ENCODE measurements at regions not wholly inside any gene's neighbourhood (a gene's known extent, or its start where the extent isn't known, plus 50 kb on each side); places are given as distances from the start of the nearest gene placed in this dataset.

DNA sequence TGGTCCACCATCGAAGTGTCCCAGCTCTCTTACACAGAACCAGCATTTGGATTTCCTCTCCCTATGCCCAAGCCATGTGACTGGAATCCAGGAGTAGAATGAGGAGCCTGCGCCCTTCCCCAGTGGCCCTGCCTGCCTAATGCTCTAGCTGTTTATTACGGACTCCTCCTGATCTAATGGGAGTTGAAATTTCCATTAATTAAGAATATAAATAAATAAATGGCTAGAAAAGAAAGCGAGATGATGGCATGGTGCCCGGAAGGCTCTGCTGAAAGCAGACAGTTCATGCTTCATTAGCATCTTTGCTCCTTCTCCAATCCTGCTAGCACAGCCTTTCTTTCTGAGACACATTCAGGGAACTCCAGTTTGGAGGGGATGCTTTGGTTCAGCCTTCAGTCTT lies 216.2 kb downstream of the SEC16B start:
- intact Hi-C loops (cut with DNase I; ENCODE audit: low total_unique reads) = no loop called here
- H3K27me3 ChIP-seq = no peaks in the 10 kb centered on the region
- no peak overlapping the region for H3K27ac ChIP-seq
- no peak for DNase-seq
- H3K4me1 ChIP-seq = no peaks in the 10 kb centered on the region
- TF ChIP-seq, protein P1, sequence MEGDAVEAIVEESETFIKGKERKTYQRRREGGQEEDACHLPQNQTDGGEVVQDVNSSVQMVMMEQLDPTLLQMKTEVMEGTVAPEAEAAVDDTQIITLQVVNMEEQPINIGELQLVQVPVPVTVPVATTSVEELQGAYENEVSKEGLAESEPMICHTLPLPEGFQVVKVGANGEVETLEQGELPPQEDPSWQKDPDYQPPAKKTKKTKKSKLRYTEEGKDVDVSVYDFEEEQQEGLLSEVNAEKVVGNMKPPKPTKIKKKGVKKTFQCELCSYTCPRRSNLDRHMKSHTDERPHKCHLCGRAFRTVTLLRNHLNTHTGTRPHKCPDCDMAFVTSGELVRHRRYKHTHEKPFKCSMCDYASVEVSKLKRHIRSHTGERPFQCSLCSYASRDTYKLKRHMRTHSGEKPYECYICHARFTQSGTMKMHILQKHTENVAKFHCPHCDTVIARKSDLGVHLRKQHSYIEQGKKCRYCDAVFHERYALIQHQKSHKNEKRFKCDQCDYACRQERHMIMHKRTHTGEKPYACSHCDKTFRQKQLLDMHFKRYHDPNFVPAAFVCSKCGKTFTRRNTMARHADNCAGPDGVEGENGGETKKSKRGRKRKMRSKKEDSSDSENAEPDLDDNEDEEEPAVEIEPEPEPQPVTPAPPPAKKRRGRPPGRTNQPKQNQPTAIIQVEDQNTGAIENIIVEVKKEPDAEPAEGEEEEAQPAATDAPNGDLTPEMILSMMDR (IDR thresholded peaks at IDR 0.05) = no peak
- no peak for TF ChIP-seq POLR2A (IDR thresholded peaks at IDR 0.05)
- H3K36me3 ChIP-seq = no peaks in the 10 kb centered on the region
- no peaks in the 10 kb centered on the region for H3K9me3 ChIP-seq
- H3K4me3 ChIP-seq = no peak overlapping the region

DNA sequence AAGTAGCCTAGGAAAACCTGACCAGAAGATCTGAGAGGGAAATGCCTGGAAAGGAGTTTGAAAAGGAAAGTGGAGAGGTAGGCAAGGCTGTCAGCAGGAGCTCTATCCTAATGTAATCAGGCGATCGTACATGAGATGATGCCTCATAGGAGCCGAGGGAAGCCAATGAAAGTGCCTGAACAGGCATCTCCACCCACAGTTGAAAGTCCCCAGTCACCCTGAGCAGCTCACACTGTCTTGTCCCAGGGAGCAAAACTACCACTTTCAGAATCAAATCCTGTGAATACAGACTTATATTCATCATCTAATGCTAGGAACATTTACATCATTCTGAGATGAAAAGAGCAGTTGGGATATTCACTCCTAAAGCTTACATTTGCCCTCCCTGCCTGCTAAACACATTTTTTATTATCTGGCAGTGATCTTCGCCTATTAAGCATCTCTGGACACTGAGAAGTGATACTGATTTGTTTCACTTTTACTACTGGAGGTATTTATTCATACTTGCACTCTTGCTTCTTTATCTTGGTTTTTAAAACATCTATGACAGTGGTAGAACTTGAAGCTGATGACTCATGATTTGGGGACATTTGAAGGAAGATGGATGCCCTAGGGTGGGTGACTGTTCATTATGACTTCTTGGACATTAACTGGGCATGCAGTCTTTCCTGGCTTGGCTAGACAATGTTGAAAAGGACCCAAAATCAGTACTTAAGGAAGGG lies 221.6 kb downstream of the SEC16B start:
- H3K4me3 ChIP-seq = no peak overlapping the region
- no peaks in the 10 kb centered on the region for H3K27me3 ChIP-seq
- no peaks in the 10 kb centered on the region for H3K4me1 ChIP-seq
- TF ChIP-seq POLR2A (IDR thresholded peaks at IDR 0.05) = no peak
- TF ChIP-seq, protein P1 (IDR thresholded peaks at IDR 0.05) = no peak
- DNase-seq = no peak
- intact Hi-C loops (cut with DNase I; ENCODE audit: low total_unique reads) = no loop called here
- H3K27ac ChIP-seq = no peak overlapping the region
- H3K9me3 ChIP-seq = no peaks in the 10 kb centered on the region
- no peaks in the 10 kb centered on the region for H3K36me3 ChIP-seq

DNA sequence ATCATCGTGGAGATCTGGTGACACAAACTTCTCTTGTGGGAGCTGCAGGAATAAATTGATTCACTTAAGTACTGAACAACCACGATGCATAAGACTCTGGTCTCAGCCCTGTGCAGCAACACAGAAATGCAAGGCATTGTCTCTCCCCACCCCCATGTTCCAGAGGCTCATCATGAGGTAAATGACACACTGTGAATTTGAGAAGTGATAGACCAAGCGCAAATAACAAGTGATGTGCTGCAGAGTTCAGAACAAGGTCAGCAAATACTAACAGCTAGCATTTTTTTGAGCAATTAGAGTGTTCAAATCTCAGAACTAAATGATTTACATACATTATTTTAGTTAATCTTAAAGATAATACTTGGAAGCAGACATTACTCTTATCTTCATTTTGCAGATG lies 223.7 kb downstream of the SEC16B start:
- no peaks in the 10 kb centered on the region for H3K9me3 ChIP-seq
- no peak for DNase-seq
- H3K27ac ChIP-seq = no peak overlapping the region
- intact Hi-C loops (cut with DNase I; ENCODE audit: low total_unique reads) = no loop called here
- H3K27me3 ChIP-seq = no peaks in the 10 kb centered on the region
- H3K4me1 ChIP-seq = no peaks in the 10 kb centered on the region
- TF ChIP-seq, protein P1 (IDR thresholded peaks at IDR 0.05) = no peak
- no peak for TF ChIP-seq POLR2A (IDR thresholded peaks at IDR 0.05)
- no peak overlapping the region for H3K4me3 ChIP-seq
- no peaks in the 10 kb centered on the region for H3K36me3 ChIP-seq

DNA sequence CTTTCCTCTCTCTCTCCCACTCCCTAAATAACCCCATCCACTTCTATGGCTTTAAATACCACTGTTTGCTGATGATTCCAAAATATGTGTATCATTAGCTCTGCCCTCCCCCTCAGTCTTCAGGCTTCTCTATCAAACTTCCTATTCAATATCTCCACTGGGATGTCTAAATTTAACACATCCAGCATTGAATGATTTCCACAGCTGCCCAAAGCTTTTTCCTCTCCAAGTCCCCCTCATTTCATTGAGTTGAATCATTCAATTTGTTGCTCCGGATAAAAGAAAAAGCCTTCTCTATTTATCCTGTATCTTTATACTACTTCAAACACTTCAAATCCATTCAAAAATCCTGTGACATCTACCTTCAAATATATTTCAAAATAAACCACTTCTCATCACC lies 225.0 kb downstream of the SEC16B start:
- intact Hi-C loops (cut with DNase I; ENCODE audit: low total_unique reads) = no loop called here
- TF ChIP-seq POLR2A (IDR thresholded peaks at IDR 0.05) = no peak
- TF ChIP-seq, protein P1 (IDR thresholded peaks at IDR 0.05) = no peak
- DNase-seq = no peak

DNA sequence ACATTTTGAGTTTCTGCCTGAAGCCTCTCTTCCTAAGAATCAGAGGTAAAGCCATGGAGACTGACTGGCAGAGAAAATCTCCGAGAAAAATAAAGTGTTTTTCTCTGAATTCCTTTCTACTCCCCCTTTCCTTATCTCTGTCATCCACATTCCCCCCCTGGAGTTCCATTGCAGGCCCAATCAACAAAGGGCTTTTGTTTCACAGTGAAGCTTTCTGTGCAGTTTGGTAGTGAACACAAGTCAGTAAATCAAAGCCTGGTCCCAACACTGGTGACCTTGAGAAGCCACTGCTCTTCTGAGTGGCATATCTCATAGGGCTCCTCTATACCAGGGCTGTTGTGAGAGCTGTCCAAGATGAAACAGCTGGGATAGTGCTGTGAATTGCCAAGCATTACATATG lies 228.4 kb downstream of the SEC16B start:
- Histone ChIP-seq H3K9me3 (no peaks in the 10 kb centered on the region), H3K27me3 (no peaks in the 10 kb centered on the region), H3K4me3 (no peak overlapping the region), H3K4me1 (no peaks in the 10 kb centered on the region), H3K27ac (no peak overlapping the region), H3K36me3 (no peaks in the 10 kb centered on the region)
- intact Hi-C loops (cut with DNase I; ENCODE audit: low total_unique reads) = no loop called here
- TF ChIP-seq, protein P1 (IDR thresholded peaks at IDR 0.05) = no peak
- TF ChIP-seq POLR2A (IDR thresholded peaks at IDR 0.05) = no peak
- no peak for DNase-seq

More for the DNA sequence above, 225.0 kb downstream of the SEC16B start:
- no peaks in the 10 kb centered on the region for H3K4me1 ChIP-seq
- no peak overlapping the region for H3K27ac ChIP-seq
- no peak overlapping the region for H3K4me3 ChIP-seq
- H3K9me3 ChIP-seq = no peaks in the 10 kb centered on the region
- H3K27me3 ChIP-seq = no peaks in the 10 kb centered on the region
- H3K36me3 ChIP-seq = no peaks in the 10 kb centered on the region

Data from uterus (tissue), 3 donors.